Vagina (tissue), 2 donors: ENCODE measurements at regions not wholly inside any gene's neighbourhood (a gene's known extent, or its start where the extent isn't known, plus 50 kb on each side); places are given as distances from the start of the nearest gene placed in this dataset.

ENCODE experiments used
- POLR2A ChIP-seq, 2 donors: fragments of 450-650 bp; IDR thresholded peaks; one replicate each; pipeline ENCODE4 v1.6.1; 2017; ENCODE audit warnings: antibody characterized with exemption in 2 of 2, mild to moderate bottlenecking in 2 of 2, moderate library complexity in 2 of 2
- POLR2AphosphoS5 ChIP-seq, 2 donors: sonication (generic); formaldehyde crosslinking; IDR thresholded peaks; one replicate each; pipeline ENCODE4 v1.9.0; 2017; ENCODE audit warnings: antibody characterized with exemption in 2 of 2, mild to moderate bottlenecking in 2 of 2, low read depth in 1 of 2; ENCODE audit not compliant: insufficient read depth in 1 of 2
- TF ChIP-seq, protein P1 (sequence below), 3 experiments: fragments of 450-650 bp in 2 of 3; fragments of 200-600 bp in 1 of 3; sonication (generic) in 1 of 3; IDR thresholded peaks; one replicate each; pipeline ENCODE4 v1.5.1; 2017 to 2019; ENCODE audit warnings: antibody characterized with exemption in 3 of 3, mild to moderate bottlenecking in 2 of 3, moderate library complexity in 2 of 3

DNA sequence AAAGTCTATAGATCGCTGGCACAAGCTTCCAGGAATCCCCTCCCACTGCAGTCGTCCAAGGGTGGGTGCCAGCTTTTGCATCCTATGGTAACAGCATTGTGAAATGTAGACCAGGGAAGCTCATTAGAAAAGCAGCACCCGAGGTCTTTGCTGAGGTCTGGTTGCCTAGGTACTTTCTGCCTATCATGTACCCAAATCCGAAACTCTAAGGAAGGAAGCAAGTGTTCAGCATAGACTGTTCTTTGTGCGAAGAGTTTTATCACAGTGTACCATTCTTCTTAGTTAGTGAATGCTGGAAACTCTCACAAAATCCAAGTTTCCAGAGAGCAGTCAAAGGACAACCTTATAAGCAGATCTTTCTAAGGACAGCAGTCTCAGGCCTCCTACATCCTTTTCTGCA is 1532.7 kb upstream of the TMEM132C start:
- TF ChIP-seq POLR2AphosphoS5 (IDR thresholded peaks at IDR 0.05; ENCODE audit: insufficient read depth in 1 of 2, low read depth in 1 of 2) (no peak), POLR2A (IDR thresholded peaks at IDR 0.05) (no peak)
- TF ChIP-seq, protein P1, sequence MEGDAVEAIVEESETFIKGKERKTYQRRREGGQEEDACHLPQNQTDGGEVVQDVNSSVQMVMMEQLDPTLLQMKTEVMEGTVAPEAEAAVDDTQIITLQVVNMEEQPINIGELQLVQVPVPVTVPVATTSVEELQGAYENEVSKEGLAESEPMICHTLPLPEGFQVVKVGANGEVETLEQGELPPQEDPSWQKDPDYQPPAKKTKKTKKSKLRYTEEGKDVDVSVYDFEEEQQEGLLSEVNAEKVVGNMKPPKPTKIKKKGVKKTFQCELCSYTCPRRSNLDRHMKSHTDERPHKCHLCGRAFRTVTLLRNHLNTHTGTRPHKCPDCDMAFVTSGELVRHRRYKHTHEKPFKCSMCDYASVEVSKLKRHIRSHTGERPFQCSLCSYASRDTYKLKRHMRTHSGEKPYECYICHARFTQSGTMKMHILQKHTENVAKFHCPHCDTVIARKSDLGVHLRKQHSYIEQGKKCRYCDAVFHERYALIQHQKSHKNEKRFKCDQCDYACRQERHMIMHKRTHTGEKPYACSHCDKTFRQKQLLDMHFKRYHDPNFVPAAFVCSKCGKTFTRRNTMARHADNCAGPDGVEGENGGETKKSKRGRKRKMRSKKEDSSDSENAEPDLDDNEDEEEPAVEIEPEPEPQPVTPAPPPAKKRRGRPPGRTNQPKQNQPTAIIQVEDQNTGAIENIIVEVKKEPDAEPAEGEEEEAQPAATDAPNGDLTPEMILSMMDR (IDR thresholded peaks at IDR 0.05): no peak
